ENCODE measurements at regions not wholly inside any gene's neighbourhood (a gene's known extent, or its start where the extent isn't known, plus 50 kb on each side); places are given as distances from the start of the nearest gene placed in this dataset.

- TF ChIP-seq POLR2A (IDR thresholded peaks at IDR 0.05) (no peak), CTCF (IDR thresholded peaks at IDR 0.05) (no peak)
These were observed 481.7 kb upstream of the PRR20A start for GRCh38 chr13:56659041-56659471.

Data from Peyer's patch (tissue), 4 donors.